ENCODE measurements at regions not wholly inside any gene's neighbourhood (a gene's known extent, or its start where the extent isn't known, plus 50 kb on each side); places are given as distances from the start of the nearest gene placed in this dataset.

GRCh38 chr2:177010861-177011260, 201.7 kb upstream of the HNRNPA3 start:
- DNase-seq (ENCODE audit: low read depth, low spot score): no peak

- DNase-seq (ENCODE audit: low read depth, low spot score): no peak
These were observed 197.6 kb upstream of the HNRNPA3 start for GRCh38 chr2:177014946-177015345.

GRCh38 chr2:177015356-177015923, 197.2 kb upstream of the HNRNPA3 start:
- no peak for DNase-seq (ENCODE audit: low read depth, low spot score)

- no peak for DNase-seq (ENCODE audit: low read depth, low spot score)
These were observed 192.0 kb upstream of the HNRNPA3 start for GRCh38 chr2:177020524-177021119.

- no peak for DNase-seq (ENCODE audit: low read depth, low spot score)
These were observed 190.8 kb upstream of the HNRNPA3 start for GRCh38 chr2:177021706-177022343.

GRCh38 chr2:177024765-177025164, 187.8 kb upstream of the HNRNPA3 start:
- no peak for DNase-seq (ENCODE audit: low read depth, low spot score)

- no peak for DNase-seq (ENCODE audit: low read depth, low spot score)
These were observed 186.3 kb upstream of the HNRNPA3 start for GRCh38 chr2:177026253-177026652.

- no peak for DNase-seq (ENCODE audit: low read depth, low spot score)
These were observed 185.6 kb upstream of the HNRNPA3 start for GRCh38 chr2:177026956-177027355.

- DNase-seq (ENCODE audit: low read depth, low spot score): no peak
These were observed 184.3 kb upstream of the HNRNPA3 start for GRCh38 chr2:177028296-177028695.

- DNase-seq (ENCODE audit: low read depth, low spot score): no peak
These were observed 183.5 kb upstream of the HNRNPA3 start for GRCh38 chr2:177029075-177029474.

- DNase-seq (ENCODE audit: low read depth, low spot score): no peak
These were observed 183.1 kb upstream of the HNRNPA3 start for GRCh38 chr2:177029501-177029900.

GRCh38 chr2:177029901-177030300, 182.7 kb upstream of the HNRNPA3 start:
- no peak for DNase-seq (ENCODE audit: low read depth, low spot score)

- DNase-seq (ENCODE audit: low read depth, low spot score): peak; percentile 71
These were observed 182.0 kb upstream of the HNRNPA3 start for GRCh38 chr2:177030451-177031105.

- DNase-seq (ENCODE audit: low read depth, low spot score): no peak
These were observed 181.0 kb upstream of the HNRNPA3 start for GRCh38 chr2:177031438-177032180.

- DNase-seq (ENCODE audit: low read depth, low spot score): no peak
These were observed 175.8 kb upstream of the HNRNPA3 start for GRCh38 chr2:177036747-177037146.

GRCh38 chr2:177037569-177037968, 175.0 kb upstream of the HNRNPA3 start:
- no peak for DNase-seq (ENCODE audit: low read depth, low spot score)

GRCh38 chr2:177038787-177039484, 173.7 kb upstream of the HNRNPA3 start:
- DNase-seq (ENCODE audit: low read depth, low spot score): no peak

GRCh38 chr2:177042311-177042710, 170.3 kb upstream of the HNRNPA3 start:
- no peak for DNase-seq (ENCODE audit: low read depth, low spot score)

- no peak for DNase-seq (ENCODE audit: low read depth, low spot score)
These were observed 167.9 kb upstream of the HNRNPA3 start for GRCh38 chr2:177044671-177045070.

GRCh38 chr2:177048981-177049380, 163.6 kb upstream of the HNRNPA3 start:
- DNase-seq (ENCODE audit: low read depth, low spot score): no peak

- no peak for DNase-seq (ENCODE audit: low read depth, low spot score)
These were observed 161.3 kb upstream of the HNRNPA3 start for GRCh38 chr2:177051278-177051677.

Data from astrocyte of the hippocampus (primary cell).